SK-N-SH treated with all-trans-retinoic acid at 6 μM for 48 hours (cell line): ENCODE measurements at regions not wholly inside any gene's neighbourhood (a gene's known extent, or its start where the extent isn't known, plus 50 kb on each side); places are given as distances from the start of the nearest gene placed in this dataset.

Experiments
- ARNTL ChIP-seq: fragments of 450-650 bp; formaldehyde crosslinking; IDR thresholded peaks from 2 replicates; pipeline ENCODE4 v1.5.0; 2020; ENCODE audit warnings: low read depth, mild to moderate bottlenecking, moderate library complexity, borderline replicate concordance
- ESRRG ChIP-seq: fragments of 250-450 bp; sonication (Bioruptor Pico); IDR thresholded peaks from 2 replicates; pipeline ENCODE4 v1.6.1; 2021; ENCODE audit warnings: mild to moderate bottlenecking
- SNAI2 ChIP-seq: fragments of 250-450 bp; sonication (Bioruptor Pico); IDR thresholded peaks from 2 replicates; pipeline ENCODE4 v1.5.0; 2020; ENCODE audit warnings: mild to moderate bottlenecking, moderate library complexity
- TOX ChIP-seq: fragments of 250-450 bp; sonication (Bioruptor Pico); IDR thresholded peaks from 2 replicates; pipeline ENCODE4 v1.8.0; 2021; ENCODE audit warnings: mild to moderate bottlenecking, moderate library complexity, borderline replicate concordance
- ZFP30 ChIP-seq: fragments of 450-650 bp; formaldehyde crosslinking; IDR thresholded peaks from 2 replicates; pipeline ENCODE4 v1.5.0; 2022; ENCODE audit warnings: mild to moderate bottlenecking, moderate library complexity
- TF ChIP-seq, protein P1 (sequence below): fragments of 250-450 bp; sonication (Bioruptor Pico); IDR thresholded peaks from 2 replicates; pipeline ENCODE4 v1.8.0; 2020; ENCODE audit warnings: mild to moderate bottlenecking, moderate library complexity, borderline replicate concordance

- TF ChIP-seq TOX (CRISPR knock-in tag) (no peak), ZFP30 (no peak), ESRRG (CRISPR knock-in tag) (no peak), SNAI2 (no peak), ARNTL (no peak)
- TF ChIP-seq, protein P1, sequence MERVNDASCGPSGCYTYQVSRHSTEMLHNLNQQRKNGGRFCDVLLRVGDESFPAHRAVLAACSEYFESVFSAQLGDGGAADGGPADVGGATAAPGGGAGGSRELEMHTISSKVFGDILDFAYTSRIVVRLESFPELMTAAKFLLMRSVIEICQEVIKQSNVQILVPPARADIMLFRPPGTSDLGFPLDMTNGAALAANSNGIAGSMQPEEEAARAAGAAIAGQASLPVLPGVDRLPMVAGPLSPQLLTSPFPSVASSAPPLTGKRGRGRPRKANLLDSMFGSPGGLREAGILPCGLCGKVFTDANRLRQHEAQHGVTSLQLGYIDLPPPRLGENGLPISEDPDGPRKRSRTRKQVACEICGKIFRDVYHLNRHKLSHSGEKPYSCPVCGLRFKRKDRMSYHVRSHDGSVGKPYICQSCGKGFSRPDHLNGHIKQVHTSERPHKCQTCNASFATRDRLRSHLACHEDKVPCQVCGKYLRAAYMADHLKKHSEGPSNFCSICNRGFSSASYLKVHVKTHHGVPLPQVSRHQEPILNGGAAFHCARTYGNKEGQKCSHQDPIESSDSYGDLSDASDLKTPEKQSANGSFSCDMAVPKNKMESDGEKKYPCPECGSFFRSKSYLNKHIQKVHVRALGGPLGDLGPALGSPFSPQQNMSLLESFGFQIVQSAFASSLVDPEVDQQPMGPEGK = no peak
These were observed 76.5 kb upstream of the CTTNBP2NL start for GRCh38 chr1:112319371-112320040.
